Occipital lobe (tissue), 1 donor: ENCODE measurements at regions not wholly inside any gene's neighbourhood (a gene's known extent, or its start where the extent isn't known, plus 50 kb on each side); places are given as distances from the start of the nearest gene placed in this dataset.
"Not testable (repeated sequence)": the region's sequence is repeated elsewhere in the genome, so short reads cannot be mapped to it uniquely, and the experiment has no call there.

ENCODE experiments used
- DNase-seq: peaks from one replicate; lab custom pipeline; 2025; lab: John Stamatoyannopoulos, UW

GRCh38 chr11:82216927-82217570 is 516.6 kb downstream of the FAM181B start:
- DNase-seq = no peak

DNA sequence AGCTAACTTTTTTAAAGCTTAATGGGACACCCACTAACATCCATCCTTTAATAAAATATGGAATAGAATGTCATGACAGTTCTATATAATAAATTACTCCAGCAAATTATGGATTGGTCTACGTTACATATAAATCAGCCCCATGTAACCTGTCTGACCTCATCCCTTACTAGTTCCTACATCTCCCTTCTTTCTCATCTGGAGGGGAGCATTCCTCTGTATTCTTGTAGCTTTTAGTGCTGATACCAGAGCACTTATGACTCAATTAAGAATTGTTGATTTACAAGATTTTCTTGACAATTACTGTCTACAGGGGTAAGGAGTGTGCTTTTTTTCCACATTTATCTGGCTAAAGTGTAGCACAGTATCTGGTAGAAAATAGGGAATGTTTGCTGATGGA is 523.7 kb downstream of the FAM181B start:
- DNase-seq = no peak

DNA sequence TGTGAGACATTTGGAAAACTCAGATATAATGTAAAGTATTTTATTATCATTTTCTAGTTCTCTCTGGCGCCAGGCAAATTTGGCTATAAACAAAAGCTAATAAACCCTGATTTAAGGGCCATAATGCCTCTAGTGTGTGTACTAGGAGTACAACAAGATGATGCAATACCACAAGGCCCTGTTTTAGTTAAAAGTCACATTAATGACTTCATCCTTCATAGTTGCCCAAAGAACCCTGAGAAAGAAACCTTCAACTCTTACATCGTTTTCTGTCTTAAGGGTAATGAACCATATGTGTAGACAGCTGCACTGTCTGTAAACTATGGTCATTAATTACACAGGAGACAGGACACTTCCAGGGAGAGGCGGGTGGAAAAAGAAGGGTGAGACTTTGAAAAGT is 538.4 kb downstream of the FAM181B start:
- no peak for DNase-seq

DNA sequence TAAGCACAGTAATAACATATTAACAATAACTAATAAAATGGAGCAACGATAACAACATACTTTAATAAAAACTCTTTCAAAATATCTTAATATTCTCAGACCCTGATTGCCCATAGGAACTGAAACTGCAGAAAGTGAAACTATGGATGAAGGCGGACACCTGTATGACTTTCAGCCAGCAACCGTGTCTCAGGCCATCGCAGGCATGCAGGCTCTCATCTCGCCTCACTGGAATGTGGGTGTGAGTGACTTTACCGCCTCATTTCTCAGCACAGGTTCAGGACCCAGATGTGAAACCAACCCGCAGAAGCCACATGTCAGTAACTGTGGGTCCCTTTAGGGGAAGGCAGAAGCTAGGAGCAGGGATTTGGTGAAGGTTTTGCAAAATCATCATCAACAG is 539.1 kb downstream of the FAM181B start:
- DNase-seq = no peak

DNA sequence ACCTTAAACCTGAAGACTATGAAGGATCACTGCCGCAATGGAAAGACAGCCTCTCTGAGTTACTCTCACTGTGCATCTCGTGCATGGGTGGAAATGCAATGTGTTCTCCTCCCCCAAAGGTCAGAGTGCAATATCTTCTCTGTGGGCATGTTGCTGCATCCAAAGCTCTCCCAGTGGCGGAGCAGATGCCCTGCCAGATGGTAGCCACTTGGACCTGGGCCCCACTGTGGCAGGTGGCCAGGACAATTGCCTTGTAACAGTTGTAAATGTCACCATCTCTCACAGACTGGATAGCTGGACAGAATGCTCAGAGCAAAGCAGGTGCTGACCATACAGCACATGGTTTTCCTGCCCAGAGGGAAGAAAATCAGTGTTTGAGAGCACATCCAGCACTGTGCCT is 542.0 kb downstream of the FAM181B start:
- DNase-seq = peak; percentile 7

DNA sequence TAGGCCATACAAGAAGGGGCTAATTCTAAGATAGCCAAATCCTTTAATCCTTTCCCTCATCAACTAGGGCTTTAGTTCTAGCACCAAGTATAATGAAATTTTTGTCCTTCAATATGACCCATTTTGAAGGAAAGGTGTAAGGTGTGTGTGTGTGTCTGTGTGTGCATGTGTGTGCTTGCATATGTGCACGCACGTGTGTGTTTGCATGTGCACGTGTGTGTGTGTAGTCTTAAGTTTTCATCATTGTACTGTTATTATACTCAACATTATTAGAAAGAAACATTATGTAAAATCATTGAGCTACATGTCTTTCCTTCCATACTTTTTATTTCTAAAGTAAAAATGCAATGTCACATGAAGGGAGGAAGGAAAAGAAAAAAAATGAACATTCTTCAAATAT is 547.7 kb downstream of the FAM181B start:
- no peak for DNase-seq

DNA sequence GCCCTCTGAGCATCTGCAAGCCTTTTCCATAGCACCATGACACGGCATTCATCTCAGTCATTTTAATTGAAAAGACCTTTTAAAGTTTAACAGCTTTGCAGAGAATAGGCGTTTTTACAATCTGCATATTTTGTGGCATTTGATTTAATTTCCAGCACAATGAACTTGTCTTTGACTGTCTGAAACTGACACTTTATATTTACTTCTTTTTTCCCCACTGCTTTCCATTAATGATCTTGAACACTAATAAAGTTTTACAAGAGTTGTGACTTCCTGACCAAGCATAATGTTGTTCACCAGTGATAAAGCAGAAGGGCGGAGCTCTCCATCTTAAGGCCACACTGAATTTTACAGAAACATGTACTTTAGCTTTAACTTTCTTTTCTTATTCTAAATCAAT is 548.7 kb downstream of the FAM181B start:
- no peak for DNase-seq

DNA sequence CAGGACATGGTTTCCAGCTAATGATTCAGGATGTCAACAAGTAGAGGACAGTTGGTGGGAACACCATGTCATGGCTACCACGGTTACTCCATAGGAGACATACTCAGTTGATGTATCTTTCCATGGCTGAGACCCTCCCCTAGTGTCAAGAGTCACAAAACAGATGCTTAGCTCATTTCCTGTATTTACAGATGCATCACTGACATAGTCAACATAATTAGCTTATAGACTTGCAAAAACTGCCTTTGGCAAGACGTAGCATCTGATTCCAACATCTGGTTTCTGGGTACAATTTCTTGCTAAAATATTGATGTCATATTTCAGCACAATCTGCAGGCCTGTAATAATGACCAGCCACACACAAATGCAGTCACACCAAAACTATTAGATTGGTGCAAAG is 550.3 kb downstream of the FAM181B start:
- no peak for DNase-seq

DNA sequence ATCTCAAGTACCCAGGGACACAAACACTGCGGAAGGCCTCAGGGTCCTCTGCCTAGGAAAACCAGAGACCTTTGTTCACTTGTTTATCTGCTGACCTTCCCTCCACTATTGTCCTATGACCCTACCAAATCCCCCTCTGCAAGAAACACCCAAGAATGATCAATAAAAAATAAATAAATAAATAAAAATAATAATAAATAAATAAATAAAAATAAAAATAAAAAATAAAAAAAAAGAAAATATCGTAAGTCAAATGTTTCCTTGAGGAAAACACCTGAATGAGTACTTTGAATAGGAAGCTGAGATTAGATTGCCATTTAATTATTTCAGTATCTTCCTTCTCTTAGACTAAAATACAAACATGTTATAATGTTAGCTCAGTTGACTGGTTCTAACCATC is 551.0 kb downstream of the FAM181B start:
- DNase-seq = not testable (repeated sequence)

GRCh38 chr11:82181796-82182195 is 551.9 kb downstream of the FAM181B start:
- DNase-seq = not testable (repeated sequence)

DNA sequence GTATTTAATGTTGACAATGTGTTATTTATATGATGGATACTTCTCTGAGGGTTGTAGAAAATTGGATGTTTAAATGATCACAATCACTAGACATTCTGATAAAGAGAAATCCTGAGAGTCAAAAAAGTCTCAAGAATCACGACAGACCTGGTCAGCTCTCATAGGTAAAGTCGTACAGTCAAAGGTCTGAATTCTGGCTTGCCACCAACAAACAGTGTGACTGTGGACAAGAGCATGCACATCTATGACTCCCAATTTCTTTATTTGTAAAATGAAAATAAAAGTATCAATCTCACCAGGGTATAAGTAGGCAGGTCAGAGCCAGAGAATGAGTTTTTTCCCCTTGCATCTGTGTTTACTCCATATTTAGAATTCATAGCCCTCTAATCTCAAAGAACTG is 556.7 kb downstream of the FAM181B start:
- DNase-seq = no peak

GRCh38 chr11:82176365-82176764 is 557.3 kb downstream of the FAM181B start:
- DNase-seq = no peak

DNA sequence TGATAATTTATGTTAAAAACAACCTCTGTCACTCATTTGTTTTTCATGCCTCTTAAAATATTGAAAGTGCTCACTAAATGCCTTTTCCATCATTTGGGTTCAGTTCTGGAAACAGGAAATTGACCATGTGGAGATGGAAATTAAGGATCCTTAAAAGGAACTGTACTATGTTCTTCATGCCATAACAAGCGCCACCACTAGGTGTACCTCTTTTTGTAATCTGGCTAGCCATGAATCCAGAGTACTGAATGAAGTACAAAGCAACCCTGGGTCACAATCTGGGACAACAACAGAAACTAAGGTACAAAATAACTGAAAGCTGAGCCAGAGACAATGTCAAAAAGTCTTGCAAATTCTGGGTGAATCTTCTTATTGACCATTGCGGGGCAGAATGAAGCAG is 559.1 kb downstream of the FAM181B start:
- no peak for DNase-seq

DNA sequence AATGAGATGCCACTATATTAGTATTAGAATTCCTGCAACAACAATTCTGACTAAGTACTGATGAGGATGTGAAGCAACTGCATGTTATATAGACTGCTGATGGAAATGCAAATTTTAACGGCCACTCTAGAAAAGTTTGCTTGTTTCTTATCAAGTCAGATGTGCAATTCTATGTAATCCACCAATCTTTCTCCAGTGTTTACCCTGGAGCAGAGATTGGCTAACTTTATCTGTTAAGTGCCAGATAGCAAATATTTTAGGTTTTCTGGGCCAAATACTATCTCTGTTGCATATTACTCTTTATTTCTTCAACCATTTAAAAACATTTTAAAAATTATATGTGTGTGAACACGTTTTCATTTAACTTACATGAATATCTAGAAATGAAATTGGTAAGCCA is 586.9 kb downstream of the FAM181B start:
- no peak for DNase-seq

DNA sequence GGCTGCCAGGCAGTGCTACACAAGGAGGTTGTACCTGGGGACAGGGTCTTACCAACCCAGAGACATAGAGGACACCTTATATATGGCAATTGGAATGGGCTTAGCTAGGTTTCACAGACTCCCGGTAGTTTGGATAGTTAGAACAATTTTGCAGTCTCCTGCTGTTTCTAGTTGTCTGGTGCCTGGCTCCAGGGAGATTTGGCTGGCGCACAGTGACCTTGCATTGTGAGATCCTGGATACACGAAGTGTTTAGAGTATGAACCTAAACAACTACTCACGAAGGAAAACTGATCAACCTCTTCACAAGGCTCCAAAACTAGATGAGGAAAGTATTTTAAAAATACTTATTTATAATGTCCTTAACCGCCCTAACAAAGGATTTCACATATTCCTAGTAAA is 614.7 kb downstream of the FAM181B start:
- no peak for DNase-seq

GRCh38 chr11:82117362-82117761 is 616.3 kb downstream of the FAM181B start:
- no peak for DNase-seq

- no peak for DNase-seq
Measured at GRCh38 chr11:82105331-82105998, 628.2 kb downstream of the FAM181B start.

- DNase-seq = no peak
Measured at GRCh38 chr11:82092904-82093303, 640.8 kb downstream of the FAM181B start.

- no peak for DNase-seq
Measured at GRCh38 chr11:82089426-82089825, 644.2 kb downstream of the FAM181B start.

- no peak for DNase-seq
Measured at GRCh38 chr11:82085493-82085892, 648.2 kb downstream of the FAM181B start.

DNA sequence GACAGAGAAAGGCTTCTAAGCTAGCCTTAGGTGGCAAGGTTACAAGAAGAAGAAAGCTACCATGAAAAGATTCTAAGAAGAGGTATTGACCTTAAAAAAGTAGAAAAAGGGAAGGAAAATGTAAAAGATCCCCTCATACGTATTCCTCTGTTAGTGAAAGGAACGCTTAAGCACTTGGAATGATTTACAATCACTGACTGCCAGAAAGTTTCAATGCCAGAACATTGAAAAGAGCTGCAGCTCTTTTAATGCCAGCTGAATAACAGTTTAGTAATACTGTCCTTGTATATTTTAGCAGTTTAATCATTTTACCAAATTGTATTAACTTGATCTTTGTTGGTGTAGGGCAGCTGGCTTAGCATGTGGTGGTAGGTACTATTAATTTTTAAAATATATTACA is 650.7 kb downstream of the FAM181B start:
- DNase-seq = no peak

DNA sequence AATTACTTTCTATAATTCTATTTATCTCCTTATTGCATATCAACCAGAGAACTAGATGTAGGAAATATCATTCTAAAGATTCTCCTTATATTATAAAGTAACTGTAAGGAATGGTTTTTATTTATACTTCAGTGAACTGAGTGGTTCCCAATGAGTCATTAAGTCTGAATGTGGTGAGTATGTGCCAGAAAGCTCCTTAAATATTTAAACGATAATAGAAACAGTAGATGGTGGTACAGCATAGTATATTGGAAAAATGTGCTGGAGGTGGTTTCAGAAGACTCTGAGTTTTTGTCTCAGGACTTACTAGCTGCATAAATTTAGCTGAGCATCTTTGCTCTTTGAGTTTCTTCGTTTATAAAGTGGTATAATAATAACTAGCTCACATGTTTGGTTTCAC is 653.5 kb downstream of the FAM181B start:
- DNase-seq = no peak

DNA sequence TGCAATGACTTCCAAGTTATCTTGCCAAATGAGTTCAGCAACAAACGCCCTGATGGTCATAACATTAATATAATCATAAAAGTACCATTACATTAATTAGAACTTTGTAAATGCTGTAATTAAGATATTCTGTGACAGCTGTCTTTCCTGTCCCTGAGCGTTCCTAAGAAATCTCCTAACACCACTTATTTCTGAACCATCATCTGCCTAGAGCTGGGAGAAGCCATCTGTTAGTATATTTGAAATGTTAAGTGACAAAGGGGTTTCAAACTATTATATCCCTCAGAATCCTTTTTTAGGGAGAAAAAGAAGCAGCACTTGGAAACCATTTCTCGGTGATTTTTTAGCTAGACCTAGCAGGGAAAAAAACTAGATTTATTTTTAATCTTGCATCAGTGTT is 657.5 kb downstream of the FAM181B start:
- no peak for DNase-seq

DNA sequence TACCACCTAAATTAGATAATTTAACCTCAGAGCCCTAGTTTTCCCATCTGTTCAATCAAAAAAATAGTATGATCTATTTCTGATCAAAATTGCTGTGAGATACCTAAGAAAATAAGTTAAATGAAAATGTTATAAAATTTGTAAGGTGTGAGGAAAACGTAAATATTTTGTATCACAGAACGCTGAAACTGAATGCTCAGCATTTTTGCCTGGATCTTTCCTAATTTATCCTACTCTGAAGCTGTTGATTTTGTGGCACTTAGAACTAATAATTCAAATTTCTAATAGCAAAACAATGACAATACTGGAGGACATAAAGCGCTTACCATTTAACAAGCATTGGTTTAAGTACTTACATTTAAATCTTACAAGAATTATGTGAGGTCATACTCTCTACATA is 674.2 kb downstream of the FAM181B start:
- no peak for DNase-seq
